B cell (primary cell): ENCODE measurements at regions not wholly inside any gene's neighbourhood (a gene's known extent, or its start where the extent isn't known, plus 50 kb on each side); places are given as distances from the start of the nearest gene placed in this dataset.

Experiments
- ATAC-seq: fragments of 200-7000 bp; cut with Tn5 transposase; one replicate; pipeline ENCODE4 v1.10.0; 2021; ENCODE audit warnings: low read depth, mild to moderate bottlenecking, moderate number of reproducible peaks, moderate library complexity
- CTCF ChIA-PET: fragments of 350-600 bp; sonication (Branson Sonifier 250); formaldehyde crosslinking; loops from one replicate; lab custom pipeline; 2021; ENCODE audit warnings: antibody characterized with exemption, inconsistent platforms; lab: Charles Lee
- POLR2A ChIA-PET: fragments of 350-600 bp; sonication (Branson Sonifier 250); formaldehyde crosslinking; loops from one replicate; lab custom pipeline; 2021; ENCODE audit warnings: antibody characterized with exemption; lab: Charles Lee
- DNase-seq: peaks from one replicate; pipeline ENCODE4 v3.0.0; 2013
- H2AFZ ChIP-seq: 2 replicates; pipeline ENCODE4 v1.6.1; 2012; ENCODE audit warnings: mild to moderate bottlenecking, low read depth, low read length; ENCODE audit not compliant: insufficient read depth, poor library complexity, severe bottlenecking
- H3K27ac ChIP-seq, 2 donors: 1 replicate in 1 of 2; 2 replicates in 1 of 2; pipeline ENCODE4 v1.5.1; 2012 to 2013; ENCODE audit warnings: low read length in 2 of 2, mild to moderate bottlenecking in 2 of 2, moderate library complexity in 1 of 2
- H3K27me3 ChIP-seq, 4 experiments: fragments of 200-600 bp in 1 of 4; sonication (generic) in 1 of 4; replicated peaks in 1 of 4; 1 replicate in 2 of 4; 2 replicates in 2 of 4; pipeline versions ENCODE4 v1.6.1 to v1.7.0; 2013 to 2016; ENCODE audit warnings: low read length in 3 of 4, mild to moderate bottlenecking in 2 of 4, mixed read lengths in 1 of 4, moderate library complexity in 1 of 4; ENCODE audit not compliant: insufficient read depth in 4 of 4, control insufficient read depth in 3 of 4; ENCODE audit errors: control extremely low read depth in 1 of 4
- H3K36me3 ChIP-seq, 2 experiments: replicated peaks in 1 of 2; 1 replicate in 1 of 2; 2 replicates in 1 of 2; pipeline versions ENCODE4 v1.6.1 to v1.7.1; 2013; ENCODE audit warnings: low read length in 1 of 2; ENCODE audit not compliant: insufficient read depth in 2 of 2, control insufficient read depth in 1 of 2; ENCODE audit errors: control extremely low read depth in 1 of 2, extremely low read depth in 1 of 2
- H3K4me1 ChIP-seq, 2 donors: fragments of 200-600 bp in 1 of 2; sonication (generic) in 1 of 2; 1 replicate in 1 of 2; 2 replicates in 1 of 2; pipeline versions ENCODE4 v1.5.1 to v1.6.1; 2013 to 2017; ENCODE audit warnings: low read length in 2 of 2; ENCODE audit not compliant: control insufficient read depth in 2 of 2, insufficient read depth in 2 of 2
- H3K4me2 ChIP-seq: replicated peaks from 2 replicates; pipeline ENCODE3; 2012; ENCODE audit warnings: mild to moderate bottlenecking, low read depth, low read length; ENCODE audit not compliant: poor library complexity, severe bottlenecking
- H3K4me3 ChIP-seq, 5 experiments: fragments of 200-600 bp in 1 of 5; sonication (generic) in 1 of 5; 1 replicate in 3 of 5; 2 replicates in 2 of 5; pipeline versions ENCODE4 v1.5.1 to v1.7.0; 2011 to 2016; ENCODE audit warnings: low read length in 4 of 5, mild to moderate bottlenecking in 4 of 5, low read depth in 2 of 5, control low read depth in 1 of 5, moderate library complexity in 1 of 5; ENCODE audit not compliant: insufficient read depth in 1 of 5; ENCODE audit errors: control extremely low read depth in 1 of 5, extremely low read depth in 1 of 5
- H3K79me2 ChIP-seq: fragments of 200-600 bp; sonication (generic); one replicate; pipeline ENCODE4 v1.6.0; 2016; ENCODE audit warnings: low read length; ENCODE audit not compliant: control insufficient read depth, insufficient read depth
- H3K9ac ChIP-seq: fragments of 200-600 bp; sonication (generic); 2 replicates; pipeline ENCODE4 v1.6.1; 2017; ENCODE audit warnings: mild to moderate bottlenecking, low read length, moderate library complexity
- H3K9me3 ChIP-seq, 3 donors: one replicate each; pipeline versions ENCODE4 v1.6.1 to v1.7.1; 2013; ENCODE audit warnings: low read length in 2 of 3; ENCODE audit not compliant: control insufficient read depth in 2 of 3, insufficient read depth in 1 of 3; ENCODE audit errors: control extremely low read depth in 1 of 3
- H4K20me1 ChIP-seq: 2 replicates; pipeline ENCODE4 v1.6.0; 2012; ENCODE audit warnings: mild to moderate bottlenecking, low read length; ENCODE audit not compliant: insufficient read depth, control insufficient read depth, poor library complexity, severe bottlenecking
- H3K27ac Mint-ChIP-seq: one replicate; pipeline ENCODE4 v1.8.0; 2021; ENCODE audit warnings: mixed read lengths
- H3K27me3 Mint-ChIP-seq: one replicate; pipeline ENCODE4 v1.8.0; 2021; ENCODE audit warnings: mixed read lengths
- H3K4me1 Mint-ChIP-seq: one replicate; pipeline ENCODE4 v1.8.0; 2021; ENCODE audit warnings: mixed read lengths
- H3K4me3 Mint-ChIP-seq: one replicate; pipeline ENCODE4 v1.8.0; 2021; ENCODE audit warnings: mixed read lengths
- H3K9me3 Mint-ChIP-seq: one replicate; pipeline ENCODE4 v1.8.0; 2022; ENCODE audit warnings: mixed read lengths; ENCODE audit not compliant: insufficient read depth
- CTCF ChIP-seq: fragments of 200-600 bp; IDR thresholded peaks from one replicate; pipeline ENCODE4 v1.8.0; 2022; ENCODE audit warnings: antibody characterized with exemption, mild to moderate bottlenecking
- EZH2 ChIP-seq: IDR thresholded peaks from 2 replicates; pipeline ENCODE4 v1.6.1; 2012; ENCODE audit warnings: borderline replicate concordance, low read depth, mild to moderate bottlenecking, moderate library complexity, low read length; ENCODE audit not compliant: insufficient read depth, poor library complexity, severe bottlenecking
- WGBS: methylation state at CpG from one replicate; pipeline ENCODE4 v1.1.5; 2013; ENCODE audit warnings: missing lambda C conversion rate; ENCODE audit not compliant: insufficient coverage; 5-methylcytosine and 5-hydroxymethylcytosine counted together
- intact Hi-C: fragments of 100-400 bp; cut with micrococcal nuclease; formaldehyde crosslinking; loops from one replicate; pipeline ENCODE4 v1.10.0; 2022

GRCh38 chr12:29004936-29005304 is 144.2 kb upstream of the FAR2 start:
- Histone ChIP-seq H3K4me3 (no peak overlapping the region), H3K27ac (no peak overlapping the region), H4K20me1 (no peaks in the 10 kb centered on the region), H3K4me1 (no peaks in the 10 kb centered on the region), H3K9ac (no peak overlapping the region), H3K4me2 (no peak overlapping the region), H2AFZ (no peak overlapping the region), H3K9me3 (peaks cover 0 to 4% (median 0%) of the 10 kb centered on the region in 3 donors), H3K79me2 (no peaks in the 10 kb centered on the region), H3K36me3 (no peaks in the 10 kb centered on the region), H3K27me3 (no peaks in the 10 kb centered on the region)
- POLR2A ChIA-PET: no interaction called here
- no peaks in the 10 kb centered on the region for H3K27me3 Mint-ChIP-seq
- ATAC-seq (no peak), DNase-seq (no peak)
- WGBS: 90% methylated on average over 2 of the region's 2 CpGs
- CTCF ChIA-PET: no interaction called here
- no peak for TF ChIP-seq CTCF
- TF ChIP-seq EZH2: no peak
- H3K9me3 Mint-ChIP-seq: peaks cover 5% of the 10 kb centered on the region
- intact Hi-C loops: no loop called here
- no peak overlapping the region for H3K27ac Mint-ChIP-seq
- no peaks in the 10 kb centered on the region for H3K4me1 Mint-ChIP-seq
- H3K4me3 Mint-ChIP-seq: no peak overlapping the region

GRCh38 chr12:29008786-29009185 is 140.3 kb upstream of the FAR2 start:
- CTCF ChIA-PET: no interaction called here
- Mint-ChIP-seq H3K4me3 (no peak overlapping the region), H3K27ac (no peak overlapping the region), H3K9me3 (peaks cover 3% of the 10 kb centered on the region), H3K27me3 (no peaks in the 10 kb centered on the region), H3K4me1 (no peaks in the 10 kb centered on the region)
- Histone ChIP-seq H3K27me3 (no peaks in the 10 kb centered on the region), H2AFZ (no peak overlapping the region), H3K9me3 (peaks cover 0 to 4% (median 0%) of the 10 kb centered on the region in 3 donors), H3K36me3 (no peaks in the 10 kb centered on the region), H4K20me1 (no peaks in the 10 kb centered on the region), H3K4me2 (no peak overlapping the region), H3K4me3 (no peak overlapping the region), H3K9ac (no peak overlapping the region), H3K79me2 (no peaks in the 10 kb centered on the region), H3K27ac (no peak overlapping the region), H3K4me1 (no peaks in the 10 kb centered on the region)
- TF ChIP-seq CTCF: no peak
- TF ChIP-seq EZH2: no peak
- no peak for ATAC-seq
- no peak for DNase-seq
- POLR2A ChIA-PET: no interaction called here
- intact Hi-C loops: no loop called here
- WGBS: 100% methylated on average over 1 of the region's 1 CpG
